Neural crest cell (in vitro differentiated cells): ENCODE measurements at regions not wholly inside any gene's neighbourhood (a gene's known extent, or its start where the extent isn't known, plus 50 kb on each side); places are given as distances from the start of the nearest gene placed in this dataset.

ENCODE experiments used
- DNase-seq: peaks from one replicate; pipeline ENCODE4 v3.0.0; 2021; ENCODE audit warnings: low read depth, mixed read lengths, low spot score
- H3K27ac Mint-ChIP-seq: one replicate; pipeline ENCODE4 v1.8.0; 2021; ENCODE audit warnings: mild to moderate bottlenecking, mixed read lengths; ENCODE audit not compliant: unreplicated experiment
- H3K27me3 Mint-ChIP-seq: 2 replicates; pipeline ENCODE4 v1.8.0; 2021; ENCODE audit warnings: low read depth, mild to moderate bottlenecking, mixed read lengths
- H3K36me3 Mint-ChIP-seq: 2 replicates; pipeline ENCODE4 v1.8.0; 2021; ENCODE audit warnings: low read depth, mild to moderate bottlenecking, mixed read lengths
- H3K4me1 Mint-ChIP-seq: 2 replicates; pipeline ENCODE4 v1.8.0; 2021; ENCODE audit warnings: mixed read lengths
- H3K4me3 Mint-ChIP-seq: one replicate; pipeline ENCODE4 v1.8.0; 2021; ENCODE audit warnings: mild to moderate bottlenecking, mixed read lengths
- H3K9me3 Mint-ChIP-seq: 2 replicates; pipeline ENCODE4 v1.8.0; 2021; ENCODE audit warnings: mixed read lengths
- TF ChIP-seq, protein P1 (sequence below): fragments of 200-600 bp; sonication (generic); conservative IDR thresholded peaks from 2 replicates; pipeline ENCODE4 v1.5.0; 2021; ENCODE audit warnings: antibody characterized with exemption, mild to moderate bottlenecking

DNA sequence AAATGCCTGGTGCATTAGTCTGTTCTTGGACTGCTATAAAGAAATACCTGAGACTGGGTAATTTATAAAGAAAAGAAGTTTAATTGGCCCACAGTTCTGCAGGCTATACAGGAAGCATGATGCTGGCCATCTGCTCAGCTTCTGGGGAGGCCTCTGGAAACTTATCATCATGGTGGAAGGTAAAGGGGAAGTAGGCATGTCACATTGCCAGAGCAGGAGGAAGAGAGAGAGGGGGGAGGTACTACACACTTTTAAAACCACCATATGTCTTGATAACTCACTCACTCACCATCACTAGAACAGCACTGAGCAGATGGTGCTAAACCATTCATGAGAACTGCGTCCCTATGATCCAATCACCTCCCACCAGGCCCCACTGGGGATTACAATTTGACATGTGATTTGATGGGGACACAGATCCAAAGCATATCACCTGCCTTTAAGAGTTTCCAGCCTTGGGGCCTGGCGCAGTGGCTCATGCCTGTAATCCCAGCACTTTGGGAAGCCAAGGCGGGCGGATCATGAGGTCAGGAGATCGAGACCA is 219.0 kb downstream of the KATNAL1 start:
- TF ChIP-seq, protein P1, sequence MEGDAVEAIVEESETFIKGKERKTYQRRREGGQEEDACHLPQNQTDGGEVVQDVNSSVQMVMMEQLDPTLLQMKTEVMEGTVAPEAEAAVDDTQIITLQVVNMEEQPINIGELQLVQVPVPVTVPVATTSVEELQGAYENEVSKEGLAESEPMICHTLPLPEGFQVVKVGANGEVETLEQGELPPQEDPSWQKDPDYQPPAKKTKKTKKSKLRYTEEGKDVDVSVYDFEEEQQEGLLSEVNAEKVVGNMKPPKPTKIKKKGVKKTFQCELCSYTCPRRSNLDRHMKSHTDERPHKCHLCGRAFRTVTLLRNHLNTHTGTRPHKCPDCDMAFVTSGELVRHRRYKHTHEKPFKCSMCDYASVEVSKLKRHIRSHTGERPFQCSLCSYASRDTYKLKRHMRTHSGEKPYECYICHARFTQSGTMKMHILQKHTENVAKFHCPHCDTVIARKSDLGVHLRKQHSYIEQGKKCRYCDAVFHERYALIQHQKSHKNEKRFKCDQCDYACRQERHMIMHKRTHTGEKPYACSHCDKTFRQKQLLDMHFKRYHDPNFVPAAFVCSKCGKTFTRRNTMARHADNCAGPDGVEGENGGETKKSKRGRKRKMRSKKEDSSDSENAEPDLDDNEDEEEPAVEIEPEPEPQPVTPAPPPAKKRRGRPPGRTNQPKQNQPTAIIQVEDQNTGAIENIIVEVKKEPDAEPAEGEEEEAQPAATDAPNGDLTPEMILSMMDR = no peak
- no peak overlapping the region for H3K27ac Mint-ChIP-seq
- H3K27me3 Mint-ChIP-seq = no peaks in the 10 kb centered on the region
- DNase-seq = no peak
- H3K9me3 Mint-ChIP-seq = peaks cover 15% of the 10 kb centered on the region
- H3K4me1 Mint-ChIP-seq = peaks cover 4% of the 10 kb centered on the region
- H3K36me3 Mint-ChIP-seq = no peaks in the 10 kb centered on the region
- H3K4me3 Mint-ChIP-seq = no peak overlapping the region

DNA sequence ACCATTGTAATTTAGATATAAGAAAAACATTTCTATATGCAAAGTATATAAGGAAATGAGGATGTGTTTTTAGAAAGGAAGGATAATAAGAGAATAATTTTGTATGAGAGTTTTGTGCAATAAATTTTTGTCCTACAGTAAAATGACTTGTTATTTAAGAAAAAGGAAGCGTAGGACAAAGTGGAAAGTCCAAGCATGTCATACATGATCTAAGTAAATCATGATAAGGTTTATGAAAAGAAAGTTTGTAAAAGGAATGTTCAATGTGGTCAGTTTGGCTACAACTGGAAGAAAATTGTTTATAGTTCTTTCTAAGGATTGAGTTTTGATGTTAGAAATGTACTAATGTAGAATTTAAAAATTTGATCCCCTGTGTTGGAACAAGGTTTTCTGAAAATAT is 222.3 kb downstream of the KATNAL1 start:
- DNase-seq = no peak
- no peak overlapping the region for H3K27ac Mint-ChIP-seq
- TF ChIP-seq, protein P1 = no peak
- H3K36me3 Mint-ChIP-seq = no peaks in the 10 kb centered on the region
- H3K9me3 Mint-ChIP-seq = peaks cover 23% of the 10 kb centered on the region
- H3K4me1 Mint-ChIP-seq = peaks cover 4% of the 10 kb centered on the region
- no peak overlapping the region for H3K4me3 Mint-ChIP-seq
- no peaks in the 10 kb centered on the region for H3K27me3 Mint-ChIP-seq

DNA sequence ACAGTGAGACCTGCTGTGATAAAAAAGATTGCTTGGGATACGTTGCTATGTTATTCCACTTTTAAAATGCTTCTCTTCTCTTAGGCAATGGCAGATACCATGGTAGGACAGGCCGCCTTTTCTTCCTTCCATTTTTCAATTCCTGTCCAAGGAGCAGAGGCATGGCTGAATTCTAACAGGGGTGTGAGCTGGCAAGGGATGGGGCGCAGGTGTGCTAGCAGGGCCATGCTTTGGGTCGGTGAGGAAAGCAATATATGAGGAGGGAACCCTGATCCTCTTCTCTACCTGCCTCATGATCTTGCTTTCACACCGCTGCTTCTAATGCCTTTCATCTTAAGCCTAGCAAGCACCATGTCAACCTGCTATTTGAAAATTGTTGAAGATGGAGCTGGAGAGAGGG is 225.0 kb downstream of the KATNAL1 start:
- no peak for DNase-seq
- TF ChIP-seq, protein P1 = no peak
- H3K4me1 Mint-ChIP-seq = peaks cover 6% of the 10 kb centered on the region
- no peak overlapping the region for H3K4me3 Mint-ChIP-seq
- peaks cover 23% of the 10 kb centered on the region for H3K9me3 Mint-ChIP-seq
- H3K27ac Mint-ChIP-seq = no peak overlapping the region
- no peaks in the 10 kb centered on the region for H3K36me3 Mint-ChIP-seq
- no peaks in the 10 kb centered on the region for H3K27me3 Mint-ChIP-seq

DNA sequence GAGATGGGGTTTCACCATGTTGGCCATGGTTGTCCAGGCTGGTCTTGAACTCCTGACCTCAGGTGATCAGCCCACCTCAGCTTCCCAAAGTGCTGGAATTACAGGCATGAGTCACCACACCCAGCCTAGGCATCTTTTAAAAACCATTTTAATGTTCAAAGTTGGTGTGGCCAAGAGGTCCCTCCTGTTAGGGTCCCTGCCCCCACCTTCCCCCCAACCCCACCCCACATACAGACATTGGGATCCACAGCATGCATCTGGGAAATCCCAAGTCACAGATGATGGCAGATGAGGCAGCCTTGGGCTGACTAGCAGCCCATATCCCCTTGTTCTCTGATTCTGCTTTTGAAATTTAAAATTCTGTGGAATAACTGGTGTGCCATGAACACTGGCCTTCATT is 226.0 kb downstream of the KATNAL1 start:
- TF ChIP-seq, protein P1 = no peak
- peaks cover 6% of the 10 kb centered on the region for H3K4me1 Mint-ChIP-seq
- no peaks in the 10 kb centered on the region for H3K36me3 Mint-ChIP-seq
- peaks cover 23% of the 10 kb centered on the region for H3K9me3 Mint-ChIP-seq
- H3K27me3 Mint-ChIP-seq = no peaks in the 10 kb centered on the region
- H3K27ac Mint-ChIP-seq = no peak overlapping the region
- no peak for DNase-seq
- H3K4me3 Mint-ChIP-seq = no peak overlapping the region

DNA sequence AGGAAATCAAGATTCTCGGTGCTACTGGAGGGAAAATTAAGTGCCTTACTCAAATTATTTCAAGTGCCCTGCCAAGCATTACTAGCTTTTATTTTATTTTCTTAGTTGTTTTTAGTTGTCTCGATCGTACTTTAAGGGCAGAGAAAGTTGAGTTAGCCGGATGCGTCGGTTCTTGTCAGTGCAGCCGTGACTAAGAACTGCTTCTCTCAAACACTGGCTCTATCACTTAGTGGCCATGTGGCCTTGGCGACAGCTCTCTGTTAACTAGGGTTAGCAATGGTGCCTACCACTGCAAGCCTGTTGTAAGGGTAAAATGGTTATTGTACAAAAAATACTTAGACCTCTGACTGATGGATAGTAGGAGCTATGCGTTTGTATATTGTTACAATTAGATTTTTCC is 227.8 kb downstream of the KATNAL1 start:
- TF ChIP-seq, protein P1 = no peak
- Mint-ChIP-seq H3K9me3 (peaks cover 17% of the 10 kb centered on the region), H3K27me3 (no peaks in the 10 kb centered on the region), H3K4me3 (no peak overlapping the region), H3K36me3 (no peaks in the 10 kb centered on the region), H3K4me1 (peaks cover 6% of the 10 kb centered on the region), H3K27ac (no peak overlapping the region)
- DNase-seq = no peak
